HEK293T (cell line): ENCODE measurements at regions not wholly inside any gene's neighbourhood (a gene's known extent, or its start where the extent isn't known, plus 50 kb on each side); places are given as distances from the start of the nearest gene placed in this dataset.

Source experiments
- CTCF ChIA-PET: fragments of 350-600 bp; formaldehyde crosslinking; extraction: SDS; loops from one replicate; lab custom pipeline; 2021; ENCODE audit warnings: antibody characterized with exemption, inconsistent platforms; lab: Yijun Ruan, JAX
- POLR2A ChIA-PET: fragments of 350-600 bp; formaldehyde crosslinking; extraction: SDS; loops from one replicate; lab custom pipeline; 2020; ENCODE audit warnings: antibody characterized with exemption, inconsistent platforms; lab: Yijun Ruan, JAX
- DNase-seq: peaks from one replicate; pipeline ENCODE4 v3.0.0; 2012; ENCODE audit warnings: mixed read lengths; ENCODE audit errors: extremely low spot score
- ARNT ChIP-seq: fragments of 450-650 bp; IDR thresholded peaks from 2 replicates; pipeline ENCODE4 v1.6.1; 2017; ENCODE audit warnings: mild to moderate bottlenecking
- BHLHE40 ChIP-seq: fragments of 450-650 bp; IDR thresholded peaks from 2 replicates; pipeline ENCODE4 v1.6.1; 2016; ENCODE audit warnings: mild to moderate bottlenecking, moderate library complexity, borderline replicate concordance
- CTBP1 ChIP-seq: fragments of 450-650 bp; IDR thresholded peaks from 2 replicates; pipeline ENCODE4 v1.6.1; 2016; ENCODE audit warnings: borderline replicate concordance
- ELF4 ChIP-seq: fragments of 450-650 bp; IDR thresholded peaks from 2 replicates; pipeline ENCODE4 v1.6.1; 2017; ENCODE audit warnings: antibody characterized with exemption
- FOXA1 ChIP-seq: fragments of 450-650 bp; IDR thresholded peaks from 2 replicates; pipeline ENCODE4 v1.6.1; 2016; ENCODE audit warnings: mild to moderate bottlenecking
- FOXK2 ChIP-seq: fragments of 450-650 bp; IDR thresholded peaks from 2 replicates; pipeline ENCODE4 v1.6.1; 2016; ENCODE audit warnings: mild to moderate bottlenecking
- FOXM1 ChIP-seq: fragments of 450-650 bp; IDR thresholded peaks from 2 replicates; pipeline ENCODE4 v1.6.1; 2017; ENCODE audit warnings: mild to moderate bottlenecking, borderline replicate concordance
- HDGF ChIP-seq: fragments of 450-650 bp; IDR thresholded peaks from 2 replicates; pipeline ENCODE4 v1.6.1; 2017; ENCODE audit warnings: antibody characterized with exemption, borderline replicate concordance
- L3MBTL2 ChIP-seq: fragments of 450-650 bp; conservative IDR thresholded peaks from 2 replicates; pipeline ENCODE4 v1.6.1; 2016; ENCODE audit warnings: mild to moderate bottlenecking
- LEF1 ChIP-seq: fragments of 450-650 bp; IDR thresholded peaks from 2 replicates; pipeline ENCODE4 v1.6.1; 2017; ENCODE audit warnings: mild to moderate bottlenecking, borderline replicate concordance
- NFRKB ChIP-seq: fragments of 450-650 bp; IDR thresholded peaks from 2 replicates; pipeline ENCODE4 v1.6.1; 2016; ENCODE audit warnings: mild to moderate bottlenecking, moderate library complexity
- SP1 ChIP-seq: fragments of 450-650 bp; IDR thresholded peaks from 2 replicates; pipeline ENCODE4 v1.6.1; 2017
- SUZ12 ChIP-seq: fragments of 450-650 bp; IDR thresholded peaks from 2 replicates; pipeline ENCODE4 v1.6.1; 2016; ENCODE audit warnings: mild to moderate bottlenecking
- TARDBP ChIP-seq: fragments of 450-650 bp; IDR thresholded peaks from 2 replicates; pipeline ENCODE4 v1.6.1; 2016
- ZNF384 ChIP-seq: fragments of 450-650 bp; IDR thresholded peaks from 2 replicates; pipeline ENCODE4 v1.6.1; 2016
- TF ChIP-seq, protein P1 (sequence below): fragments of 450-650 bp; IDR thresholded peaks from 2 replicates; pipeline ENCODE4 v1.6.1; 2016

DNA sequence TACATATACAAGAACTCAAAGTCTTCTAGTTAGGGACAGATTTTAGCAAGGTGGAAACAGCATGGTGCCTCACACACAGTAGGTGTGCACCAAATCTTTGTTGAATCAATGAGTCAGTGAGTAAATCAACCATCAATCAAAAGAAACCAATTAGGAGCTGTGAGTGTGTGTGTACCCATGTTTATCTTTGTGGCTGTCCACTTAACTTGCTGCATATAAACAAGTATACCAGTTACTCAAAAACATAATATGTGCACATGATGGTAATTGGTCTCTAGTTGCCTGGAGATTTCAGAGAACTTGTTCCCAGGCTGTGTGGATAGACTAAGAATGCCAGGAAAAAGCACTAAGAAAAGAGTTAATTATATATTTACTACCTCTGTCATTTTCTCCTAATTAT is 272.2 kb upstream of the CCL2 start:
- ChIA-PET CTCF (no interaction called here), POLR2A (no interaction called here)
- no peak for TF ChIP-seq SUZ12
- TF ChIP-seq, protein P1, sequence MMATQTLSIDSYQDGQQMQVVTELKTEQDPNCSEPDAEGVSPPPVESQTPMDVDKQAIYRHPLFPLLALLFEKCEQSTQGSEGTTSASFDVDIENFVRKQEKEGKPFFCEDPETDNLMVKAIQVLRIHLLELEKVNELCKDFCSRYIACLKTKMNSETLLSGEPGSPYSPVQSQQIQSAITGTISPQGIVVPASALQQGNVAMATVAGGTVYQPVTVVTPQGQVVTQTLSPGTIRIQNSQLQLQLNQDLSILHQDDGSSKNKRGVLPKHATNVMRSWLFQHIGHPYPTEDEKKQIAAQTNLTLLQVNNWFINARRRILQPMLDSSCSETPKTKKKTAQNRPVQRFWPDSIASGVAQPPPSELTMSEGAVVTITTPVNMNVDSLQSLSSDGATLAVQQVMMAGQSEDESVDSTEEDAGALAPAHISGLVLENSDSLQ, result no peak
- no peak for TF ChIP-seq FOXA1
- no peak for TF ChIP-seq CTBP1
- no peak for TF ChIP-seq ZNF384
- TF ChIP-seq LEF1, result no peak
- TF ChIP-seq L3MBTL2, result no peak
- TF ChIP-seq SP1, result no peak
- TF ChIP-seq FOXK2, result no peak
- TF ChIP-seq HDGF, result no peak
- TF ChIP-seq ARNT, result no peak
- TF ChIP-seq FOXM1, result no peak
- no peak for TF ChIP-seq TARDBP
- no peak for TF ChIP-seq NFRKB
- no peak for TF ChIP-seq ELF4
- no peak for TF ChIP-seq BHLHE40
- no peak for DNase-seq

DNA sequence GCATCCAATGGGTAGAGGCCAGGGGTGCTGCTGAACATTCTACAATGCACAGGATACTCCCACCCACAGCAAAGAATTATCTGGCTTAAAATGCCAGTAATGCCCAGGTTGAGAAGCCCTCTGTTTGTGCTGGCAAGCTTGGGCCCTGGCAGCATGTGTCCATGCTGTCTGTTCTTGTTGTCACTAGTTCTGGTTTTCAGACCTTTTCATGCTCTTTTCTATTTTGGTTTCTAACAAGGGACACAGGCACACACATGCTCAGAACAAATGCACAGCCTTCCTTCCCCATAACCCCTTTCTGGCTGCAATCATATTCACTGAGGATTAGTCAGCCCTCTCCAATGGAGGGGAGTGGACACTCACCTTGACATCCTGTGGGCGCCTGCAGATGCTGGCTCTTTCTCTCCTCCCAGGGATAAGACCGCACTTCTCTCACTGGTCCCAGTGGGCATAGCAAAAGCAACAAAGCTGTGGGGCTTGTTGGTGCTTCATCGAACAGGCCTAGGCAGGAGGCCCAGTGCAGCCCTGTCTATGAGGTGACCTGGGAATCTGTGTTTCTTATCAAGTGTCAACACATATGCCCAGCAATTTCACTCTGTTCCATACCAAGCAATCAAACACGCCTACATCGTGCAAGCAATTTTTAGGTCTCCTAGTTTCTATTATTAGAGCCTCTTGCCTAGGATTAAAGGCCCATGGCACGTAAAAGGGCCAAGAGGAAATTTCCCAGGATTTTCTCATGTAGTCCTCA is 271.1 kb upstream of the CCL2 start:
- ChIA-PET POLR2A (no interaction called here), CTCF (no interaction called here)
- no peak for DNase-seq
- TF ChIP-seq ARNT, result no peak

DNA sequence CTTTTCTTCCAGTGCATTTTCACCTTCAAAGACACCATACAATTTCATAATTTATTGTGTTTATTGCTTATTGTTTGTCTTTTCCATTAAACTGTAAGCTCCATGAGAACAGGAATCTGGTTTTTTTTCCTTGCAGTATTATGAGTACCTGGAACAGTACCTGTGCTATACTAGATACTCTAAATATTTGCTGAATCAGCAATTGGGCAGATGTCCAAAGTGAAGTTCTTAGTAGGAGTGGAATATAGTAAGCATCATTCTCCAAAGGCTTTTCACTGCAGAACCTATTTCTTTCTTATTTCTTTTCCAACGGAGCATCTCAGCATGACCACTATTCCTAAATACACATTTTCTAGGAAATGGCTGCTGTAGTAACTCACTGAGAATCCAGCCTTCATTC is 269.0 kb upstream of the CCL2 start:
- no peak for DNase-seq
- TF ChIP-seq ELF4, result no peak
- TF ChIP-seq ZNF384, result no peak
- no peak for TF ChIP-seq FOXA1
- no peak for TF ChIP-seq ARNT
- no peak for TF ChIP-seq FOXK2
- no peak for TF ChIP-seq SP1
- no peak for TF ChIP-seq L3MBTL2
- TF ChIP-seq FOXM1, result no peak
- TF ChIP-seq NFRKB, result no peak
- TF ChIP-seq, protein P1, result no peak
- no peak for TF ChIP-seq CTBP1
- ChIA-PET POLR2A (no interaction called here), CTCF (no interaction called here)

DNA sequence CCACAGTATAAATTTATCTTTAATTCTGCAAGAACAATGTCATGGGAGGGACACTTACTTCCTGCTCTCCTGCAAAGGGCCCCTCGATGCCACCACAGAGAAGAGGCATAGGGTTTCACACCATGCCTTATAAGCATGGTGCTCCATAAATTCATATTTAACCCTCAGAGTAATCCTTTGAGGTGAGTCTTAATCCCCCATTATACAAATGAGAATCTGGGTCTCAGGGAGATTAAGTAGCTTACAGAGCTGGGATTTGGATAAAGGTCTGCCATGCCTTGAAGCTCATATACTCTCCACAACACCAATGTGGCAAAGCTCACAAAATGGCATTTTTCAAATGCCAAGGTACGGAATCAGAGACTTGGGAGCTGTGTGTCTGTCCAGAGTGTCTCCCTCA is 268.5 kb upstream of the CCL2 start:
- DNase-seq, result no peak
- ChIA-PET POLR2A (no interaction called here), CTCF (no interaction called here)
- TF ChIP-seq TARDBP, result no peak
- no peak for TF ChIP-seq SP1
- TF ChIP-seq NFRKB, result no peak

DNA sequence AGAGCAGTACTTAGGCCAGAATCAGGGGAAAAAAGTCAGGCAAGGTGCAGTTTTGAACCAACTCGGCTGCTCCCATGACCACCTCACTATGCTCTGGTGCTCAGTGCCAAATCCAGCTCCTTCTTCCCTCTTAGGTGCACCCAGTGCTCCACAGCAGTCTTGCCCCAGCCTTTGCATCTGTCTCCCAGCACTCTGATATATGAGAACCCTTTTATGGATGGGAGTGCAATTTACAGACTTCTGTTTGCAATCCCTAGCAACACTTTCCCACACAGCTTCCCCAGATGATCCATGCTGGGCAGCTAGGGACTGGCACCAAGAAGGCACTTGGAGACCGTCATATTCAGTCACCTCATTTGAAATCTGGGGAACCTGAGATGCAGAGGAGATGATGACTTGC is 267.9 kb upstream of the CCL2 start:
- ChIA-PET POLR2A (no interaction called here), CTCF (no interaction called here)
- DNase-seq, result no peak
- no peak for TF ChIP-seq SUZ12
- TF ChIP-seq NFRKB, result no peak
- TF ChIP-seq SP1, result no peak
- no peak for TF ChIP-seq BHLHE40
- no peak for TF ChIP-seq LEF1
- no peak for TF ChIP-seq ARNT
- TF ChIP-seq TARDBP, result no peak
- TF ChIP-seq, protein P1, result no peak
- no peak for TF ChIP-seq FOXA1
- TF ChIP-seq ELF4, result no peak
- no peak for TF ChIP-seq FOXM1
- no peak for TF ChIP-seq FOXK2
- TF ChIP-seq ZNF384, result no peak
- TF ChIP-seq HDGF, result no peak

DNA sequence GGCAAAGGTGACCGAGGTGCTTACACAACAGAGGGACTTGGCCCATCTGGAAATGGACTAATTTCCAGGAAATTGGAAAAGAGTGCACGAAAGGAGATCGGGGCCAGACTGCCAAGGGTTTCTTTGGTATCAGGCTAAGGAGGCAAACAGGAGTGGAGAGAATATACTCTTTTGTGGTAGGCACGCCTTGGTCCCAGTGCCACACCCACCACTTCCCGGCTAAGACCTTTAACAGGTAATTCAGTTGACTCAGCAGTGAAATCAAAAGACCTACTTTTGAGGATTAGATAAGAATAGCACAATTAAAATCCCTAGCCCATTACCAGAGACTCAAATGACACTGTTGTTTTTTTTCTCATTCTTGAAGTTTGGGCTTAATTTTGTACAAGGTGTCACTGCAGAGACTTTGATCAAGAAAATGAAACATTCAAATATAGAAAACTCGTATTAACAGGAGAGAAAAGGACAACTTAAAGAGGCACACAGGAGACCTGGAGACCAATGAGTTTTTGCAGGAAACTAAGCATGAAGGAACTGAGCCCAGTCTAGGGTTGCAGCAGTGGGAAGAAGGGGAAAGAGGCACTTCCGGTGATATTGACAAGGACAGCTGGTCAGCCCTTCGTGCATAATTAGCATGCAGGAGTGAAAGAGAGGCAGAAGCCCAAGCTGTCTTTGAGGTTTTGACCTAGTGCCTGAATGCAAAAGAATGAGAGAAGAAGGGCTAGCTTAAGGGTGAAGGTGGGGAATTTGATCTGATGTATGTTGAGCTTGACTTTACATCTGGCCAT is 265.5 kb upstream of the CCL2 start:
- ChIA-PET CTCF (no interaction called here), POLR2A (no interaction called here)
- DNase-seq, result no peak
- TF ChIP-seq ARNT (no peak), ZNF384 (no peak), TARDBP (no peak), L3MBTL2 (no peak), CTBP1 (no peak), NFRKB (no peak), FOXM1 (no peak), FOXK2 (no peak), SUZ12 (no peak), HDGF (no peak), SP1 (no peak), LEF1 (no peak), BHLHE40 (no peak), FOXA1 (no peak)
- TF ChIP-seq, protein P1, result no peak
